NCI-H146 (cell line): ENCODE measurements at regions not wholly inside any gene's neighbourhood (a gene's known extent, or its start where the extent isn't known, plus 50 kb on each side); places are given as distances from the start of the nearest gene placed in this dataset.
"Not testable (repeated sequence)": the region's sequence is repeated elsewhere in the genome, so short reads cannot be mapped to it uniquely, and the experiment has no call there.

Source experiments
- DNase-seq: peaks from one replicate; lab custom pipeline; 2025; lab: John Stamatoyannopoulos, UW

DNA sequence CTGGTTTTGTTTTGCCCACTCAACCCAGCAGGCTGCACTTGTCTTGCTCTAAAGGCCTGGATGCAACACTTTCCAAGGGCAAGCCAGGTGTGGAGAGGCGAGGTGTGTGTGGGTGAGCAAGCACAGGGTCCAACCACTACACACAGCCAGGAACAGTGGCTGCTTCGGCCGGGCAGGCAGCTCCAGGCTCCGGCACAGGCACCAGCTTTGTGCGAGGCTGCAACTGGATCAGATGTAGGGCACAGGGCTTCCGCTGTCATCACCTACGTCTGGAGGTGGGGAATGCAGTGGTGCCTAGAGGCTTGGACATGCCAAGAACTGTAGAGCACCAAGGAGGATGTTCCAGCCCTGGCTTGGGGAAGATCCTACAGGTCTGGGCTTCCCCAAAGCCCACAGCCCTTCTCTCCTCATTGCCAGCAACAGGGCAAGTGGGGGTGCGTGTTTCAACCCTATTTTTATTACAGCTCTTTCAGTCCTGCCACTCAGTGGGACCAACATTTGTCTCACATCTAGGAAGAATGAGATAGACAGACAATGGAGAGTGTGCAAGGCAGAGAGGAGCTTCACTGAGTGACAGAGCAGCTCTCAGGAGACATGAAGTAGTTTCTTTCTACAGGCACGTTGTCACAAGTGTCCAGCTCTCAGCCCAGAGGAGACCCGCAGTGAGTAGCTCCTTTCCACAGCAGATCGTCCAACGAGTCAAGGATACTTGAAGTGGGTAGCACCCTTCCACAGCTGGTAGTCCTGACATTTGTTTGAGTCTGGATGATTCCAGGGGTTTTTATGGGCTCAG, 622.2 kb downstream of the CDH9 start:
- no peak for DNase-seq

GRCh38 chr5:26390608-26391007, 647.8 kb downstream of the CDH9 start:
- peak; percentile 24 for DNase-seq

GRCh38 chr5:26388976-26389375, 649.4 kb downstream of the CDH9 start:
- DNase-seq: peak; percentile 55

- DNase-seq: no peak
Measured at GRCh38 chr5:26386532-26386931, 651.9 kb downstream of the CDH9 start.

DNA sequence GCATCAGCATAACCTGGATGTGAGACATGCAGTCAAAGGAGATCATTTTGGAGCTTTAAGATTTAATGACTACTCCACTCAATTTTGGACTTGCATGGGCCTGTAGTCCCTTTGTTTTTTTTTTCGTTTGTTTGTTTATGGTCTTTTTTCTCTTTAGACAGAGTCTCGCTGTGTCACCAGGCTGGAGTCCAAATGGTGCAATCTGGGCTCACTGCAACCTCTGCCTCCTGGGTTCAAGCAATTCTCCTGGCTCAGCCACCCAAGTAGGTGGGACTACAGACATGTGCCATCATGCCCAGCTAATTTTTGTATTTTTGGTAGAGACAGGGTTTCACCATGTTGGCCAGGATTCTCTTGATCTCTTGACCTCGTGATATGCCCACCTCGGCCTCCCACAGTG, 673.8 kb downstream of the CDH9 start:
- not testable (repeated sequence) for DNase-seq

DNA sequence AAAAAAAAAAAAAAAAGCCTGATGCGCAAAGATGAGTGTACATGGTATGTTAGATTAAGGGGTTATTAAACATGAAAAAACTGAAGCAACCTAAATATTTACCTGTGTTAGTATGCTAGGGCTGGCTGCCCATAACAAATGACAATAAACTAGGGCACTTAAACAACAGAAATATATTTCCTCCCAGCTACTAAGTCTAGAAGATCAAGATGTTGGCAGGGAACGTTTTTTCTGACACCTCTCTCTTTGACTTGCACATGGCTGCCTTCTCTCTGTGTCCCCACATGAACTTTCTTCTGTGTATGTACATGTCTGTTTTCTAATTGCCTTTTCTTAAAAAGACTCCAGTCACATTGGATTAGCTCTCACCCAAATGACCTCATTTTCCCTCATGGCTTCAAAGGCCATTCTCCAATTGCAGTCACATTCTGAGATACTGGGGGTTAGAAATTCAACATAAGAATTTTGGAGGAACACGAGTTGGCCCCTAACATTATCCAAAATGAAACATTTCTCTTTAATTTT, 694.5 kb downstream of the CDH9 start:
- DNase-seq: no peak

DNA sequence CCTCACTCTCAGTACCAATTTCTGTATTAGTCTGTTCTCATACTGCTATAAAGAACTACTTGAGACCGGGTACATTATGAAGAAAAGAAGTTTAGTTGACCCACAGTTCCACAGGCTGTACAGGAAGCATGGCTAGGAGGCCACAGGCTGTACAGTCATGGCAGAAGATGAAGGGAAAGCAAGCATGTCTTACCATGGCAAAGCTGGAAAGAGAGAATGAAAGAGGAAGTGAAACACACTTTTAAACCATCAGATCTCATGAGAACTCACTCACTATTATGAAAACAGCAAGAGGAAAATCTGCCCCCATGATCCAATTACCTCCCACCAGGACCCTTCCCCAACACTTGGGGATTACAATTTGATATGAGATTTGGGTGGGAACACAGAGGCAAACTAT, 698.8 kb downstream of the CDH9 start:
- DNase-seq: no peak

GRCh38 chr5:26329562-26330189, 708.7 kb downstream of the CDH9 start:
- peak; percentile 15 for DNase-seq

DNA sequence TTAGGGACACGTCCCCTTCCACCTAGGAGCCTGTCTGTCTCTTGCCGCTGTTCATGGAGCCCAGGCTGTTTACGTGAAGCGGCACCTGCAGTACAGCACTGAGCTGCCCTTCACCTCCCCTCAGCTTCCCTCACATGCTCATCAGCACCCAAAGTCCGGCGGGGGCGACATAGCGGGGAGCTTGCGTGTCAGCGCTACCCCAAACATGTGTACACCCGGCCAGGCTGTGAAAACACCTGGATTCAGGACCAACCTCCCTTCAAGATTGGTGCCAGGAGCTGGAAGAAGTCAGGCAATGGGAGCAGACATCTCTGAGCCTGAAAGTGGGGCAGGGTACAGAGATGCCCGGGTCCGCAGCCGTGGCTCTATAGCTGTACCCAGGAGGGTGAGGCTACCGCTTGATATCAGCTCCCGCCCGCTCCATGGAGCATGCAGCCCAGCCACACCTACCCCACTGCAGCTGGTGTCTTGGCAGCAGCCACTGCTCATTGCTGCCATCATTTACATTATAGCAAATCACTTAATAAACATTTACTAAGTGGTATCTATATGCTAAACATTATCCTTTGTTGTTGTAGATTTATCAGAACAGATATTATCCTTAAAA, 712.1 kb downstream of the CDH9 start:
- DNase-seq: no peak

- not testable (repeated sequence) for DNase-seq
Measured at GRCh38 chr5:26325432-26325831, 713.0 kb downstream of the CDH9 start.

DNA sequence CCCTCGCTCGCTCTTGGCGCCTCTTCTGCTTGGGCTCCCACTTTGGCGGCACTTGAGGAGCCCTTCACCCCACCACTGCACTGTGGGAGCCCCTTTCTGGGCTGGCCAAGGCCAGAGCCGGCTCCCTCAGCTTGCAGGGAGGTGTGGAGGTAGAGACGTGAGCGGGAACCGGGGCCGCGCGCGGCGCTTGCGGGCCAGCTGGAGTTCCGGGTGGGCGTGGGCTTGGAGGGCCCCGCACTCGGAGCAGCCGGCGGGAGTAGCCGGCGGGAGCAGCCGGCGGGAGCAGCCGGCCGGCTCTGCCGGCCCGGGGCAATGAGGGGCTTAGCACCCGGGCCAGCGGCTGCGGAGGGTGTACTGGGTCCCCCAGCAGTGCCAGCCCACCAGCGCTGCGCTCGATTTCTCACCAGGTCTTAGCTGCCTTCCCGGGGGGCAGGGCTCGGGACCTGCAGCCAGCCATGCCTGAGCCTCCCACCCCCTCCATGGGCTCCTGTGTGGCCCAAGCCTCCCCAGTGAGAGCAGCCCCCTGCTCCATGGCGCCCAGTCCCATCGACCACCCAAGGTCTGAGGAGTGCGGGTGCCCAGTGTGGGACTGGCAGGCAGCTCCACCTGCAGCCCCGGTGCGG, 714.0 kb downstream of the CDH9 start:
- DNase-seq: not testable (repeated sequence)

DNA sequence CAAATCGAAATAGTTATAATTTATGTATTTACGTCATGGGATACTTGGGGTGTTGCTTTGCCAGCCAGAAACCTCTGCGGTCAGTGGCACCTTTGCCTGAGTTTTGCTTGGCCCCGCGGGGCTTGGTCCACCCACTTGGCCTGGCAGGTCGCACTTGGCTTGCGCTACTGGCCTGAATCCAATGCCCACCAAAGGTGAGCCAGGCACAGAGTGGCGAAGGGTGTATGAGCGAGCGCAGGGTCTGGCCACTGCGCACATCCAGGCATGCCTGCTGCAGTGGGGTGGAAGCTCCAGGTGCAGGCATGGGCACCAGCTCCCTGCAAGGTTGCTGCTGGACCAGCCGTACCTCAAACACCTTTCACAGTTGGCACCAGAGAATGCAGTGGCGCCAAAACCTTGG, 714.6 kb downstream of the CDH9 start:
- DNase-seq: no peak

GRCh38 chr5:26321278-26321677, 717.1 kb downstream of the CDH9 start:
- no peak for DNase-seq

DNA sequence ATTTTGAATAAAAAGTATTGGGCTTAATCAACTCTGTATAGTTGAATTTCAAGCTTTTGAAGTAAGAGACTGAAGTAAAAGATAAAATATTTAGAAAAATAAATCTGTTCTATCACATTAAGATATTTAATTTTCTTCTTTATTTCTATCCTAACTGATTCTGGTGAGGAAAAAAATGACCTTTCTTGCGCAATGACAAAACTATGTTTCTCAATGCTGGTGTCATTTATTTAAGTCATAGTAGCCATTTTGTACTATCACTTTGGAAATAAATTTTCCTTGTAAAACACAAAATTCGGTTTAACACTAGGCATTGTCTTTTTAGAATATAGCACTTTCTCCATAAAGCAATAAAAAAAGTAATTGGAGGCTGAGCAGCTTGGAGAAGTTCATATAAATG, 728.0 kb downstream of the CDH9 start:
- DNase-seq: no peak

DNA sequence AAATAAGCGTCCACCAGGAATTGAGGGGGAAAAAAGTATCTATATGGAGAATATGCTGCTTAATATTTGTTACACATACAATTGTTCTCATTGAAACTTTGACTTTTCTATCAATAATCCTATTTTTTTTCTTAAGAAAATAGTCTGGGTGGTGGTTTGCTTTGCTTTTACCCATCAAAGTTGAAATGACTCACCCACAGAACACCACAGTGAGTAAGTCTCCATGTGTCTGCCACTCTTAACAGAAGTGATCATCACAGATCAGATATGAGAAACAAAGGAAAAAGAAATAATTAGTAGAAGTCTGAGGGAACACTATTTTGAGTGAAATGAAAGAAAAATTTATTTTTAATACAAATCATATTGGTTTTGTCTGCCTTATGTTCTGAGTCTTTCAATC, 742.8 kb downstream of the CDH9 start:
- no peak for DNase-seq

- DNase-seq: no peak
Measured at GRCh38 chr5:26282190-26282589, 756.2 kb downstream of the CDH9 start.

DNA sequence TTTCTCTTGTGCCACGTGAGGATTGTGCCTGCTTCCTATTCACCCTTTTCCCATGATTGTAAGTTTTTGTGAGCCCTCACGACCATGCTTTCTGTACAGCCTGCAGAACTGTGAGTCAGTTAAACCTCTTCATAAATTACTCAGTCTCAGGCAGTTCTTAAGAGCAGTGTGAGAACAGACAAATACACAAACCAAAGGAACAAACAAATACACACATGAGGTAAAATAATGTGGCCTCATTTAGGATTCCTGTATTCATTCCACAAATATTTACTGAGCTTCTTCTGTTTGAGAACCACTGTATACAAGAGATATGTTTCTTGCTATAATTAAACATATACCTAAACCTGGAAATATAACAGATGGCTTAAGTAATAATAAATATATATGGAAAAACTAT, 760.3 kb downstream of the CDH9 start:
- DNase-seq: no peak

GRCh38 chr5:26259081-26259480, 779.3 kb downstream of the CDH9 start:
- no peak for DNase-seq

- no peak for DNase-seq
Measured at GRCh38 chr5:26245321-26245720, 793.1 kb downstream of the CDH9 start.

DNA sequence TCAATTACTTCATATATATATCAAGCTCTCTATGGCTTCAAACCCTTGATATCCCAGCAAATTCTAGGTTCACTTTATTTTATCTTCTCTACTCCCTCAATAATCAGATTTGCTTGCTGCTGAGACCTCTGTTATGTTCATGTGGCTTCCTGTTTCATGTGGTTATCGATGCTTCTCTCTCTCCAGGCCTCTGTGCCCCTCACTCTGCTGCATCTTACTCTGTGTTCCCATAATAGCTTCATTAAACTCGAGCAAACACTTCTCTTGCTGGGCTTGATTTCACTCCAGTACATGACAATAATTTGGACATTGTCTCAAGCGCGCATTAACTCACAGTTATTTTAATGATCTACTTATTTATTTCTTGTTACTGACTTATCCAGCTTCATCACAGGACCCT, 798.8 kb downstream of the CDH9 start:
- no peak for DNase-seq

- no peak for DNase-seq
Measured at GRCh38 chr5:26237489-26237888, 800.9 kb downstream of the CDH9 start.

DNA sequence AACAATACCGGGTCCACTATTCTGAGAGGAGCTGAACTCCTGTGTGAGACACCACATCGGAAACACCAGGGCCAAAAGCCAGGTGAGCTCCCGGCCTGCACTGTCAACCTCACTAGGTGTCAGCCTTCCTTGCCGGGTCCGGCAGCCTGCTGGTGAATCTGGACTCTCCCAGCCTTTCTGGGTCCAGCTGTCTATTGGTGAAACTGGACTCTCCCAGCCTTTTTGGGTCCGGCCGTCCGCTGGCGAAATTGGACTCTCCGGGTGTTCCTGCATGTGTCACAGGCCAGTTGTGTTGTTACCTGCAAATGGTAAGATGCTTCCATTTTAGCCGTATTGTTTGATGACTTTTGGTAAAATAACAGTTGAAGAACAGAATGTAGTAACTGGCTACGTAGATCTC, 801.5 kb downstream of the CDH9 start:
- no peak for DNase-seq

DNA sequence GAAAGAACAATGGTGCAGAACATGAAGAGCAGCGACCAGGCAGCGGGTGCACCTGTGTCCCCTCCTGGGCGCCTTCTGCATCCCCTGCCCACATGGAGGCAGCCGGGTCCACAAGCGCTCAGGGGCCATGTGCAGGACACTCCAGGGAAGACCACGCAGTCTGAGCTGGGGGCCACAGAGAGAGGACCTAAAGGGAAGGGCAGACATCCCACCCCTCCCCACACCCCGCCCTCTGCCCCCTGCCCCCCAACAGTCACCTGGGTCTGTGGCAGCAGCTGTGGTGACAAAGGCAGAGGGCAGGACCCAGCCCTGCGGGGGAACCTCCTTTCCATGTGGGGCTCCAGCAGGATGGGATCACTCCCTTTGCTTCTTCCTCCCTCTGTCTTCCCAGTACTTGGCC, 805.7 kb downstream of the CDH9 start:
- no peak for DNase-seq
